Psoas muscle (tissue), 7 donors: ENCODE measurements at regions not wholly inside any gene's neighbourhood (a gene's known extent, or its start where the extent isn't known, plus 50 kb on each side); places are given as distances from the start of the nearest gene placed in this dataset.

ENCODE experiments used
- ATAC-seq, 4 donors: fragments of 200-7000 bp; cut with Tn5 transposase; one replicate each; pipeline ENCODE4 v1.9.1; 2020; ENCODE audit warnings: moderate library complexity in 3 of 4, mild to moderate bottlenecking in 2 of 4
- DNase-seq, 2 donors: peaks; one replicate each; pipeline ENCODE4 v3.0.0-alpha.2; 2020
- H3K27ac ChIP-seq: fragments of 200-600 bp; one replicate; pipeline ENCODE4 v1.8.0; 2022
- H3K27me3 ChIP-seq, 3 donors: fragments of 200-600 bp in 1 of 3; one replicate each; pipeline versions ENCODE4 v1.6.1 to v1.8.0; 2013 to 2022; ENCODE audit warnings: low read length in 2 of 3, mild to moderate bottlenecking in 2 of 3, moderate library complexity in 1 of 3; ENCODE audit not compliant: insufficient read depth in 3 of 3
- H3K36me3 ChIP-seq, 2 donors: fragments of 200-600 bp in 1 of 2; one replicate each; pipeline versions ENCODE4 v1.6.1 to v1.8.0; 2013 to 2022; ENCODE audit warnings: low read depth in 1 of 2, mild to moderate bottlenecking in 1 of 2, moderate library complexity in 1 of 2; ENCODE audit not compliant: insufficient read depth in 1 of 2
- H3K4me1 ChIP-seq: fragments of 200-600 bp; one replicate; pipeline ENCODE4 v1.8.0; 2022
- H3K4me3 ChIP-seq: fragments of 200-600 bp; one replicate; pipeline ENCODE4 v1.8.0; 2022; ENCODE audit warnings: mild to moderate bottlenecking
- H3K9me3 ChIP-seq: fragments of 200-600 bp; one replicate; pipeline ENCODE4 v1.8.0; 2022
- WGBS, 3 donors: extraction: QIAGEN DNeasy Blood & Tissue Kit; methylation state at CpG; one replicate each; pipeline versions ENCODE4 v1.1.6 to v1.1.7; 2013; 5-methylcytosine and 5-hydroxymethylcytosine counted together
- intact Hi-C, 2 donors: fragments of 100-400 bp; cut with DNase I; formaldehyde crosslinking; loops; one replicate each; pipeline versions ENCODE4 v1.11.0 to v1.14.2; 2022
- TF ChIP-seq, protein P1 (sequence below): fragments of 200-600 bp; IDR thresholded peaks from one replicate; pipeline ENCODE4 v1.8.0; 2022; ENCODE audit warnings: antibody characterized with exemption
- donor health status: healthy with polysubstance abuse.
- donor health status: DM: no; HTN: no; CAD: no; lungs with moderate emphysema.
- donor health status: Bipolar disorder and iron deficiency.
- donor health status: healthy.
- donor health status: DM: yes; HTN: yes; CAD: no.
- donor health status: DM: no; HTN: no; CAD: no.
- donor health status: DM: yes; HTN: yes; CAD: no.

DNA sequence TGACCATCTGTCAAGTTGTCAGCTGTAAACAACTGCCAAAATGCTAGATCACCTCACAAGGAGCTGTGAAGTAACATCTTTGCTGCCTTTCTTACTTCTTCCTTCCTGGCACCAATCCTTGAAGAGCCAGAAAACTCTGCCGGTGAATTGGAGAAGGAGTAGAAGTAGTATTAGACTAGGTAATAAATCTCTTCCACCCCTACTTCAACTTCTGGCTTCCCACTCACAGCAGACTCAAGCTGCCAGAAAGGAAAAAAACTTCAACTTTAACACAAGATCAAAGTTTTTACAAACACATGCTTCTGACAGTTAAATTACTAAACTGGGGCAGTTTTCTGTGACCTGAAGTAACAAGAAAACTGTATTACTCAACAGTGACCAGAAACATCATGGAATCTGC is 164.7 kb upstream of the SLC7A11 start:
- Histone ChIP-seq H3K4me3 (no peak overlapping the region), H3K27ac (no peak overlapping the region), H3K9me3 (no peaks in the 10 kb centered on the region), H3K4me1 (no peaks in the 10 kb centered on the region), H3K36me3 (no peaks in the 10 kb centered on the region), H3K27me3 (no peaks in the 10 kb centered on the region)
- TF ChIP-seq, protein P1, sequence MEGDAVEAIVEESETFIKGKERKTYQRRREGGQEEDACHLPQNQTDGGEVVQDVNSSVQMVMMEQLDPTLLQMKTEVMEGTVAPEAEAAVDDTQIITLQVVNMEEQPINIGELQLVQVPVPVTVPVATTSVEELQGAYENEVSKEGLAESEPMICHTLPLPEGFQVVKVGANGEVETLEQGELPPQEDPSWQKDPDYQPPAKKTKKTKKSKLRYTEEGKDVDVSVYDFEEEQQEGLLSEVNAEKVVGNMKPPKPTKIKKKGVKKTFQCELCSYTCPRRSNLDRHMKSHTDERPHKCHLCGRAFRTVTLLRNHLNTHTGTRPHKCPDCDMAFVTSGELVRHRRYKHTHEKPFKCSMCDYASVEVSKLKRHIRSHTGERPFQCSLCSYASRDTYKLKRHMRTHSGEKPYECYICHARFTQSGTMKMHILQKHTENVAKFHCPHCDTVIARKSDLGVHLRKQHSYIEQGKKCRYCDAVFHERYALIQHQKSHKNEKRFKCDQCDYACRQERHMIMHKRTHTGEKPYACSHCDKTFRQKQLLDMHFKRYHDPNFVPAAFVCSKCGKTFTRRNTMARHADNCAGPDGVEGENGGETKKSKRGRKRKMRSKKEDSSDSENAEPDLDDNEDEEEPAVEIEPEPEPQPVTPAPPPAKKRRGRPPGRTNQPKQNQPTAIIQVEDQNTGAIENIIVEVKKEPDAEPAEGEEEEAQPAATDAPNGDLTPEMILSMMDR, result no peak
- ATAC-seq, result no peak
- DNase-seq, result no peak
- intact Hi-C loops, result no loop called here
- WGBS, 3 donors, result 4 to 23% (median 6%) methylated on average over 1 of the region's 1 CpG

DNA sequence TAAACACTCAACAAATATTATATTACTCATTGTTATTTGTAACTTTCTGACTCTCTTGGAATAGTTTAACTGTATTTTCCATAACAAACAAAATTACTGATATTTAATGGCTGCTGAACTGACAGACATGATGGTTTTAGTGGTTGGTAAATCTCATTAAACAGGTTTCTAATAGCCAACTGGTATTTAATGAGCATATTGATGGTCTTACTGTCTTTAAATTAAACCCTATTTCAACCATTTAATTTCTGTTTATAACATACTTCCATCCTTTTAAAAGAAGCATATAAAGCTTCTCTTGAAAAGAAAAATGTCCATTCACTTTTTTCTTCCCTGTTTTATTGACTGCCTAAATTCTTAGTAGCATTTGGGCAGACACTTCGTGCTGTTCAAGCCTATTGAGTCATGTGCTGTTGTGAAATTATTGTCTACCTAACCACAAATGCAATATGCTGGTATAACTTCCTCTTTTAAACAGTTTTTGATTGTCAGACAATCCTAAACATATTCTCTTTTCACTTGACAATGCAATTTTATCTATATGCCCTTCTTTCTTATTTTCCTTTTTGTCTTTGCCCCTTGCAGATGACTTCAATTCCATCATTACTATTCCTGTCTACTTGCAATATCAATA is 163.9 kb upstream of the SLC7A11 start:
- H3K36me3 ChIP-seq, result no peaks in the 10 kb centered on the region
- intact Hi-C loops, result no loop called here
- no peaks in the 10 kb centered on the region for H3K27me3 ChIP-seq
- DNase-seq, result no peak
- no peak overlapping the region for H3K4me3 ChIP-seq
- H3K9me3 ChIP-seq, result no peaks in the 10 kb centered on the region
- no peak overlapping the region for H3K27ac ChIP-seq
- peak in 1 of 4 donors; percentile 48 for ATAC-seq
- TF ChIP-seq, protein P1, result no peak
- WGBS, 3 donors, result 68 to 100% (median 81%) methylated on average over 1 of the region's 1 CpG
- H3K4me1 ChIP-seq, result no peaks in the 10 kb centered on the region

DNA sequence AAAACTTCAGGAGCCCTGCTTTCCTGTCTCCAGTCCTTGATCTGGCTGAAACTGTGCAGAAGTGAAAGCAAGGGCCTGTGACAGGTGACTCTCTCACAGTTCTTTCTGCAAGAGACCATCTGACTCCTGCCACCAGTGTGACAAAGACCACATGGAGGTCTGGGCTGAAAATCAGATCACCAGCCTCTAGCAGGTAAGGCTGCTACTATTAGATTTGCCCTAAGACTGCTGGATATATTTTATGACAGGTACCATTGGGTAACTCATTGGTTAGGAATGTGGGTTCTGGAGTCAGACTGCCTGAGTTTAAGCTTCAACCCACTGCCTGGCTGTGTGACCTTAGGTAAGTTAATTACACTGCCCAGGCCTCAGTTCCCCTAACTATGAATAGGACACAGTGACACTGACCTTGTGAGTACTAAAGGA is 163.3 kb upstream of the SLC7A11 start:
- H3K4me1 ChIP-seq, result no peaks in the 10 kb centered on the region
- no peak overlapping the region for H3K4me3 ChIP-seq
- H3K9me3 ChIP-seq, result no peaks in the 10 kb centered on the region
- TF ChIP-seq, protein P1, result no peak
- H3K36me3 ChIP-seq, result no peaks in the 10 kb centered on the region
- DNase-seq (no peak), ATAC-seq (no peak)
- intact Hi-C loops, result no loop called here
- H3K27ac ChIP-seq, result no peak overlapping the region
- no peaks in the 10 kb centered on the region for H3K27me3 ChIP-seq

DNA sequence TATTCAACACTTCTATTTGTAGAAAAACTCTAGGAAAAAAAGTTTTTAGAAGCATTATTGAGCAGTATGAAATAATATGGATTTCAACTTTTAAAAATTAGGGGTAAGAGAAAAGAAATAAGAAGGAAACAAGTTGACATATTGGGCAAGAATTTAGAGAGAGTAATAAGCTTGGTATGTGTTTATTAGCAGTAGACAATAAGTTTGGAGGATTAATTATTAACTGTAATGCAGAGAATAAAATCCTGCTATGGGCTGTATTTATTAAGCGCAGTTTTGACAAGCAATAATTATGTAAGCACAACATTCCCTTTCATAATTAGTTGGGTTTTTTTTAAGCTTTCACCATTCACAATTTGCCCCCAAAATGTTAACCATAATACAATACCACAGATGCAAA is 162.7 kb upstream of the SLC7A11 start:
- intact Hi-C loops, result no loop called here
- DNase-seq (no peak), ATAC-seq (no peak)
- Histone ChIP-seq H3K27me3 (no peaks in the 10 kb centered on the region), H3K36me3 (no peaks in the 10 kb centered on the region), H3K4me1 (no peaks in the 10 kb centered on the region), H3K4me3 (no peak overlapping the region), H3K27ac (no peak overlapping the region), H3K9me3 (no peaks in the 10 kb centered on the region)
- TF ChIP-seq, protein P1, result no peak
- 95 to 100% (median 96%) methylated on average over 1 of the region's 1 CpG for WGBS, 3 donors

DNA sequence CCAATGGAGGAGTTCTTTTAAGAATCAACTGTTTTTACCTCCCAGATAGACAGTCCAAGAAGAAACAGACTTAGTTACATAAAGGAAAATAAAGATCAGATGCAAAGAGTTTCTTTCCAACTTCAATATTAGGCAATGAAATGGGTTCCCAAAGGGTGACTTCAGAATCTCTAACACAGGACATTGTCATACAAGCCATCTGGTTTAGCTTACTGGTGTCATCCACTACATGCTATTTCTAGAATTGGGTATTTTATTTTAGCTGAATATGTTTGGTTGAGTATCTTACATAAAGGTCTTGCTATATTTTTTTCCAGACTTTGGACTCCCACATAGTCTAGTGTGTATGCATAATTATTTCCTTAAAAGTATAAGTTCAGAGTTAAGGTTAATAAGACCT is 162.1 kb upstream of the SLC7A11 start:
- intact Hi-C loops, result no loop called here
- Histone ChIP-seq H3K4me1 (no peaks in the 10 kb centered on the region), H3K36me3 (no peaks in the 10 kb centered on the region), H3K9me3 (no peaks in the 10 kb centered on the region), H3K27ac (no peak overlapping the region), H3K27me3 (no peaks in the 10 kb centered on the region), H3K4me3 (no peak overlapping the region)
- DNase-seq (no peak), ATAC-seq (no peak)
- TF ChIP-seq, protein P1, result no peak
